ENCODE measurements at regions not wholly inside any gene's neighbourhood (a gene's known extent, or its start where the extent isn't known, plus 50 kb on each side); places are given as distances from the start of the nearest gene placed in this dataset.

- TF ChIP-seq CTCF (IDR thresholded peaks at IDR 0.05; ENCODE audit: low read depth, low read length) (no peak), EZH2phosphoT487 (IDR thresholded peaks at IDR 0.05; ENCODE audit: low read depth) (no peak)
Measured at GRCh38 chr10:20962165-20962564, 65.1 kb upstream of the NEBL start.

All from OCI-LY3 (cell line).